ENCODE measurements at regions not wholly inside any gene's neighbourhood (a gene's known extent, or its start where the extent isn't known, plus 50 kb on each side); places are given as distances from the start of the nearest gene placed in this dataset.

GRCh38 chr5:173763410-173763809 is 124.7 kb upstream of the CPEB4 start:
- H2AFZ ChIP-seq (ENCODE audit: low read length, unreplicated experiment) = no peak overlapping the region
- no peak overlapping the region; the same call in 1 of the 2 replicates for H3K27ac ChIP-seq (ENCODE audit: low read depth, low read length)
- no peaks in the 10 kb centered on the region for H3K79me2 ChIP-seq (ENCODE audit: control insufficient read depth, insufficient read depth, low read length, unreplicated experiment)
- H3K36me3 ChIP-seq (ENCODE audit: insufficient read depth, low read length) = no peaks in the 10 kb centered on the region
- no peak overlapping the region for H3K4me3 ChIP-seq (ENCODE audit: low read depth, low read length)
- no peaks in the 10 kb centered on the region for H3K27me3 ChIP-seq (ENCODE audit: insufficient read depth, low read length)
- H3K4me1 ChIP-seq (ENCODE audit: control insufficient read depth, insufficient read depth, low read length, unreplicated experiment) = peaks cover 30% of the 10 kb centered on the region

GRCh38 chr5:173764332-173765028 is 123.7 kb upstream of the CPEB4 start:
- Histone ChIP-seq H3K36me3 (ENCODE audit: insufficient read depth, low read length) (no peaks in the 10 kb centered on the region), H3K4me1 (ENCODE audit: control insufficient read depth, insufficient read depth, low read length, unreplicated experiment) (peaks cover 22% of the 10 kb centered on the region)

GRCh38 chr5:173765029-173765644 is 123.0 kb upstream of the CPEB4 start:
- Histone ChIP-seq H3K79me2 (ENCODE audit: control insufficient read depth, insufficient read depth, low read length, unreplicated experiment) (no peaks in the 10 kb centered on the region), H3K4me3 (ENCODE audit: low read depth, low read length) (no peak overlapping the region), H3K36me3 (ENCODE audit: insufficient read depth, low read length) (no peaks in the 10 kb centered on the region), H3K27ac (ENCODE audit: low read depth, low read length) (peak overlapping the region; percentile 77), H2AFZ (ENCODE audit: low read length, unreplicated experiment) (no peak overlapping the region), H3K27me3 (ENCODE audit: insufficient read depth, low read length) (no peaks in the 10 kb centered on the region), H3K4me1 (ENCODE audit: control insufficient read depth, insufficient read depth, low read length, unreplicated experiment) (peaks cover 22% of the 10 kb centered on the region)

More at GRCh38 chr5:173764332-173765028, 123.7 kb upstream of the CPEB4 start:
- Histone ChIP-seq H2AFZ (ENCODE audit: low read length, unreplicated experiment) (no peak overlapping the region), H3K4me3 (ENCODE audit: low read depth, low read length) (no peak overlapping the region), H3K27me3 (ENCODE audit: insufficient read depth, low read length) (no peaks in the 10 kb centered on the region), H3K27ac (ENCODE audit: low read depth, low read length) (peak overlapping the region; percentile 77), H3K79me2 (ENCODE audit: control insufficient read depth, insufficient read depth, low read length, unreplicated experiment) (no peaks in the 10 kb centered on the region)

- peaks cover 22% of the 10 kb centered on the region for H3K4me1 ChIP-seq (ENCODE audit: control insufficient read depth, insufficient read depth, low read length, unreplicated experiment)
- no peaks in the 10 kb centered on the region for H3K79me2 ChIP-seq (ENCODE audit: control insufficient read depth, insufficient read depth, low read length, unreplicated experiment)
- no peak overlapping the region for H2AFZ ChIP-seq (ENCODE audit: low read length, unreplicated experiment)
- no peaks in the 10 kb centered on the region for H3K36me3 ChIP-seq (ENCODE audit: insufficient read depth, low read length)
- H3K4me3 ChIP-seq (ENCODE audit: low read depth, low read length) = no peak overlapping the region
- no peaks in the 10 kb centered on the region for H3K27me3 ChIP-seq (ENCODE audit: insufficient read depth, low read length)
- peak overlapping the region; percentile 77; the same call in 1 of the 2 replicates for H3K27ac ChIP-seq (ENCODE audit: low read depth, low read length)
Observed at GRCh38 chr5:173765661-173766060, 122.5 kb upstream of the CPEB4 start.

- Histone ChIP-seq H3K4me1 (ENCODE audit: control insufficient read depth, insufficient read depth, low read length, unreplicated experiment) (peaks cover 22% of the 10 kb centered on the region), H3K36me3 (ENCODE audit: insufficient read depth, low read length) (no peaks in the 10 kb centered on the region), H3K4me3 (ENCODE audit: low read depth, low read length) (no peak overlapping the region), H3K27ac (ENCODE audit: low read depth, low read length) (no peak overlapping the region), H3K27me3 (ENCODE audit: insufficient read depth, low read length) (no peaks in the 10 kb centered on the region), H2AFZ (ENCODE audit: low read length, unreplicated experiment) (no peak overlapping the region), H3K79me2 (ENCODE audit: control insufficient read depth, insufficient read depth, low read length, unreplicated experiment) (no peaks in the 10 kb centered on the region)
Observed at GRCh38 chr5:173767574-173768266, 120.4 kb upstream of the CPEB4 start.

- no peak overlapping the region for H2AFZ ChIP-seq (ENCODE audit: low read length, unreplicated experiment)
- H3K36me3 ChIP-seq (ENCODE audit: insufficient read depth, low read length) = no peaks in the 10 kb centered on the region
- H3K4me3 ChIP-seq (ENCODE audit: low read depth, low read length) = no peak overlapping the region
- no peak overlapping the region for H3K27ac ChIP-seq (ENCODE audit: low read depth, low read length)
- no peaks in the 10 kb centered on the region for H3K79me2 ChIP-seq (ENCODE audit: control insufficient read depth, insufficient read depth, low read length, unreplicated experiment)
- no peaks in the 10 kb centered on the region for H3K27me3 ChIP-seq (ENCODE audit: insufficient read depth, low read length)
- peaks cover 22% of the 10 kb centered on the region for H3K4me1 ChIP-seq (ENCODE audit: control insufficient read depth, insufficient read depth, low read length, unreplicated experiment)
Observed at GRCh38 chr5:173768267-173768806, 119.8 kb upstream of the CPEB4 start.

GRCh38 chr5:173768891-173769290 is 119.3 kb upstream of the CPEB4 start:
- Histone ChIP-seq H2AFZ (ENCODE audit: low read length, unreplicated experiment) (no peak overlapping the region), H3K27me3 (ENCODE audit: insufficient read depth, low read length) (no peaks in the 10 kb centered on the region), H3K4me3 (ENCODE audit: low read depth, low read length) (no peak overlapping the region), H3K4me1 (ENCODE audit: control insufficient read depth, insufficient read depth, low read length, unreplicated experiment) (peaks cover 18% of the 10 kb centered on the region), H3K36me3 (ENCODE audit: insufficient read depth, low read length) (no peaks in the 10 kb centered on the region), H3K79me2 (ENCODE audit: control insufficient read depth, insufficient read depth, low read length, unreplicated experiment) (no peaks in the 10 kb centered on the region), H3K27ac (ENCODE audit: low read depth, low read length) (no peak overlapping the region)

- Histone ChIP-seq H2AFZ (ENCODE audit: low read length, unreplicated experiment) (no peak overlapping the region), H3K27me3 (ENCODE audit: insufficient read depth, low read length) (no peaks in the 10 kb centered on the region), H3K4me3 (ENCODE audit: low read depth, low read length) (no peak overlapping the region), H3K36me3 (ENCODE audit: insufficient read depth, low read length) (no peaks in the 10 kb centered on the region), H3K27ac (ENCODE audit: low read depth, low read length) (no peak overlapping the region), H3K79me2 (ENCODE audit: control insufficient read depth, insufficient read depth, low read length, unreplicated experiment) (no peaks in the 10 kb centered on the region), H3K4me1 (ENCODE audit: control insufficient read depth, insufficient read depth, low read length, unreplicated experiment) (peaks cover 8% of the 10 kb centered on the region)
Observed at GRCh38 chr5:173770637-173771036, 117.5 kb upstream of the CPEB4 start.

GRCh38 chr5:173771121-173771724 is 116.9 kb upstream of the CPEB4 start:
- no peaks in the 10 kb centered on the region for H3K79me2 ChIP-seq (ENCODE audit: control insufficient read depth, insufficient read depth, low read length, unreplicated experiment)
- H2AFZ ChIP-seq (ENCODE audit: low read length, unreplicated experiment) = no peak overlapping the region
- H3K4me3 ChIP-seq (ENCODE audit: low read depth, low read length) = no peak overlapping the region
- H3K36me3 ChIP-seq (ENCODE audit: insufficient read depth, low read length) = no peaks in the 10 kb centered on the region
- H3K27me3 ChIP-seq (ENCODE audit: insufficient read depth, low read length) = no peaks in the 10 kb centered on the region
- H3K27ac ChIP-seq (ENCODE audit: low read depth, low read length) = no peak overlapping the region
- peaks cover 3% of the 10 kb centered on the region for H3K4me1 ChIP-seq (ENCODE audit: control insufficient read depth, insufficient read depth, low read length, unreplicated experiment)

GRCh38 chr5:173771725-173772383 is 116.3 kb upstream of the CPEB4 start:
- Histone ChIP-seq H2AFZ (ENCODE audit: low read length, unreplicated experiment) (no peak overlapping the region), H3K79me2 (ENCODE audit: control insufficient read depth, insufficient read depth, low read length, unreplicated experiment) (no peaks in the 10 kb centered on the region), H3K4me3 (ENCODE audit: low read depth, low read length) (no peak overlapping the region), H3K27me3 (ENCODE audit: insufficient read depth, low read length) (no peaks in the 10 kb centered on the region), H3K27ac (ENCODE audit: low read depth, low read length) (no peak overlapping the region), H3K36me3 (ENCODE audit: insufficient read depth, low read length) (no peaks in the 10 kb centered on the region), H3K4me1 (ENCODE audit: control insufficient read depth, insufficient read depth, low read length, unreplicated experiment) (no peaks in the 10 kb centered on the region)

Measured in ACC112 (cell line).